ENCODE measurements at regions not wholly inside any gene's neighbourhood (a gene's known extent, or its start where the extent isn't known, plus 50 kb on each side); places are given as distances from the start of the nearest gene placed in this dataset.

- TF ChIP-seq, protein P1, sequence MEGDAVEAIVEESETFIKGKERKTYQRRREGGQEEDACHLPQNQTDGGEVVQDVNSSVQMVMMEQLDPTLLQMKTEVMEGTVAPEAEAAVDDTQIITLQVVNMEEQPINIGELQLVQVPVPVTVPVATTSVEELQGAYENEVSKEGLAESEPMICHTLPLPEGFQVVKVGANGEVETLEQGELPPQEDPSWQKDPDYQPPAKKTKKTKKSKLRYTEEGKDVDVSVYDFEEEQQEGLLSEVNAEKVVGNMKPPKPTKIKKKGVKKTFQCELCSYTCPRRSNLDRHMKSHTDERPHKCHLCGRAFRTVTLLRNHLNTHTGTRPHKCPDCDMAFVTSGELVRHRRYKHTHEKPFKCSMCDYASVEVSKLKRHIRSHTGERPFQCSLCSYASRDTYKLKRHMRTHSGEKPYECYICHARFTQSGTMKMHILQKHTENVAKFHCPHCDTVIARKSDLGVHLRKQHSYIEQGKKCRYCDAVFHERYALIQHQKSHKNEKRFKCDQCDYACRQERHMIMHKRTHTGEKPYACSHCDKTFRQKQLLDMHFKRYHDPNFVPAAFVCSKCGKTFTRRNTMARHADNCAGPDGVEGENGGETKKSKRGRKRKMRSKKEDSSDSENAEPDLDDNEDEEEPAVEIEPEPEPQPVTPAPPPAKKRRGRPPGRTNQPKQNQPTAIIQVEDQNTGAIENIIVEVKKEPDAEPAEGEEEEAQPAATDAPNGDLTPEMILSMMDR (conservative IDR thresholded peaks at IDR 0.05): no peak
- no peak for TF ChIP-seq EZH2 (IDR thresholded peaks at IDR 0.05; ENCODE audit: low read depth)
Measured at GRCh38 chr17:63162406-63163157, 196.5 kb downstream of the TANC2 start.
